ENCODE measurements at regions not wholly inside any gene's neighbourhood (a gene's known extent, or its start where the extent isn't known, plus 50 kb on each side); places are given as distances from the start of the nearest gene placed in this dataset.

DNA sequence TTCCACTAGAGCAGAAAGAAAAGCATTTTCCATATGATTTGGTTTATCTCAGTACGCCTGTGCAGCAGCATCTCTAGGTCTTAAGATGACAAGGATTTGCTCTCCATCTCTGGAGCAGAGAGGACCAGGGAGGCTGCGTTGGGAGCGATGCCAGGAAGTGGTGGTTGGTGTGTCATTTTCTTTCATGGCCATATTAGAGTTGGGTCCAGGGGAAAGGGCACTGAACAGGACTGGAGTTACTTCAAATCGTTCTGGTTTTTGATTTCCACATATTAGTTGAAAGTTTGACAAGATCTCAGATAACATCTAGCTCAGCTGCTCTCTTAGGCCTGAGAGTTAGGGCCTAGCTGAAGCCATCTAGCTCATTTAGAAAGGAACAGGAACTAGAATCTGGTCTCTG lies 157.7 kb downstream of the ADAMTS15 start:
- TF ChIP-seq, protein P1, sequence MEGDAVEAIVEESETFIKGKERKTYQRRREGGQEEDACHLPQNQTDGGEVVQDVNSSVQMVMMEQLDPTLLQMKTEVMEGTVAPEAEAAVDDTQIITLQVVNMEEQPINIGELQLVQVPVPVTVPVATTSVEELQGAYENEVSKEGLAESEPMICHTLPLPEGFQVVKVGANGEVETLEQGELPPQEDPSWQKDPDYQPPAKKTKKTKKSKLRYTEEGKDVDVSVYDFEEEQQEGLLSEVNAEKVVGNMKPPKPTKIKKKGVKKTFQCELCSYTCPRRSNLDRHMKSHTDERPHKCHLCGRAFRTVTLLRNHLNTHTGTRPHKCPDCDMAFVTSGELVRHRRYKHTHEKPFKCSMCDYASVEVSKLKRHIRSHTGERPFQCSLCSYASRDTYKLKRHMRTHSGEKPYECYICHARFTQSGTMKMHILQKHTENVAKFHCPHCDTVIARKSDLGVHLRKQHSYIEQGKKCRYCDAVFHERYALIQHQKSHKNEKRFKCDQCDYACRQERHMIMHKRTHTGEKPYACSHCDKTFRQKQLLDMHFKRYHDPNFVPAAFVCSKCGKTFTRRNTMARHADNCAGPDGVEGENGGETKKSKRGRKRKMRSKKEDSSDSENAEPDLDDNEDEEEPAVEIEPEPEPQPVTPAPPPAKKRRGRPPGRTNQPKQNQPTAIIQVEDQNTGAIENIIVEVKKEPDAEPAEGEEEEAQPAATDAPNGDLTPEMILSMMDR (IDR thresholded peaks at IDR 0.05; ENCODE audit: borderline replicate concordance, extremely low read depth, low read length, poor library complexity, severe bottlenecking), result no peak
- TF ChIP-seq EZH2 (IDR thresholded peaks at IDR 0.05; ENCODE audit: borderline replicate concordance, low read depth, low read length, severe bottlenecking), result no peak
